OCI-LY1 (cell line): ENCODE measurements at regions not wholly inside any gene's neighbourhood (a gene's known extent, or its start where the extent isn't known, plus 50 kb on each side); places are given as distances from the start of the nearest gene placed in this dataset.

Source experiments
- EZH2 ChIP-seq: fragments of 200-600 bp; sonication (generic), shearing (Covaris generic); IDR thresholded peaks from 2 replicates; pipeline ENCODE4 v1.8.0; 2017; ENCODE audit warnings: borderline replicate concordance, mixed run types, mild to moderate bottlenecking, antibody characterized with exemption, low read length, moderate library complexity, mixed read lengths
- TF ChIP-seq, protein P1 (sequence below): fragments of 200-600 bp; sonication (generic), shearing (Covaris generic); IDR thresholded peaks from 2 replicates; pipeline ENCODE4 v1.5.1; 2017; ENCODE audit warnings: mild to moderate bottlenecking, antibody characterized with exemption, low read length, moderate library complexity, mixed read lengths

DNA sequence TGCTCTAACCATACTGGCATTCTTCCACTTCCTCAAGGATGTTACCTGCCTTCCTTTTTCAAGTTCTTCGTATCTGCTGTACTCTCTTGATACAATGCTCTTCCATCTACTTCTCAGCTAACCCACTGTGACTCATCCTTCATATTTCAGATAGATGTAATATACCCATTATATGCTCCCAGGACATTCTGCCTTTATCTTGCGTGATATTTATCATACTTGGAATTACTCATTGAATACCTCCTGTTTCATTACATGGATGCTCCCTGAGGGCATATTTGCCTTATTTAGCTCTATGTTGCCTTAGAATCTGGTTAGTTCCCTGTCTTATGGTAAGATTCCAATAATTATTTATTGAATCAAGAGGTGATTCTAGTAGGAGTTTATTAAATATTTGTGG lies 706.4 kb downstream of the SORCS3 start:
- TF ChIP-seq, protein P1, sequence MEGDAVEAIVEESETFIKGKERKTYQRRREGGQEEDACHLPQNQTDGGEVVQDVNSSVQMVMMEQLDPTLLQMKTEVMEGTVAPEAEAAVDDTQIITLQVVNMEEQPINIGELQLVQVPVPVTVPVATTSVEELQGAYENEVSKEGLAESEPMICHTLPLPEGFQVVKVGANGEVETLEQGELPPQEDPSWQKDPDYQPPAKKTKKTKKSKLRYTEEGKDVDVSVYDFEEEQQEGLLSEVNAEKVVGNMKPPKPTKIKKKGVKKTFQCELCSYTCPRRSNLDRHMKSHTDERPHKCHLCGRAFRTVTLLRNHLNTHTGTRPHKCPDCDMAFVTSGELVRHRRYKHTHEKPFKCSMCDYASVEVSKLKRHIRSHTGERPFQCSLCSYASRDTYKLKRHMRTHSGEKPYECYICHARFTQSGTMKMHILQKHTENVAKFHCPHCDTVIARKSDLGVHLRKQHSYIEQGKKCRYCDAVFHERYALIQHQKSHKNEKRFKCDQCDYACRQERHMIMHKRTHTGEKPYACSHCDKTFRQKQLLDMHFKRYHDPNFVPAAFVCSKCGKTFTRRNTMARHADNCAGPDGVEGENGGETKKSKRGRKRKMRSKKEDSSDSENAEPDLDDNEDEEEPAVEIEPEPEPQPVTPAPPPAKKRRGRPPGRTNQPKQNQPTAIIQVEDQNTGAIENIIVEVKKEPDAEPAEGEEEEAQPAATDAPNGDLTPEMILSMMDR: no peak
- TF ChIP-seq EZH2: no peak
